ENCODE measurements at regions not wholly inside any gene's neighbourhood (a gene's known extent, or its start where the extent isn't known, plus 50 kb on each side); places are given as distances from the start of the nearest gene placed in this dataset.

DNA sequence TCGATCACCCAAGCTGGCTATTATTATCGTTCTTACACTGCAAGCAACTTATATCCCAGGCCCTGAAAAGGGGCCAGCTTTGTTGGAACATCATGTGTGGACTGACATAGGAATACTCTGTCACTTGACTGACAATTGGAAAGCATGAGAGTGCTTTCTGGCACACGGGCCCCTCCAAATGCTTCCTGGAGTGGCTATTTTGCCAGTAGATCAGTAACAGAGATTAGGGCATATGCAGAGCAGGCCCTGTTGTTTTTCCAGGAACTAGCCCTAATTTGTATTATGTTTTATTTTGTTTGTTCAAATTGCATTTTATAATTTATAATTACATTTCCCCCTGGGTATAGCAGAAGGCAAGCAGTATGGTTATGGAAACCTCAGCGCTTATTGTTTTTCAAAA lies 170.1 kb upstream of the FRMD6 start:
- intact Hi-C loops (cut with DNase I), result no loop called here

DNA sequence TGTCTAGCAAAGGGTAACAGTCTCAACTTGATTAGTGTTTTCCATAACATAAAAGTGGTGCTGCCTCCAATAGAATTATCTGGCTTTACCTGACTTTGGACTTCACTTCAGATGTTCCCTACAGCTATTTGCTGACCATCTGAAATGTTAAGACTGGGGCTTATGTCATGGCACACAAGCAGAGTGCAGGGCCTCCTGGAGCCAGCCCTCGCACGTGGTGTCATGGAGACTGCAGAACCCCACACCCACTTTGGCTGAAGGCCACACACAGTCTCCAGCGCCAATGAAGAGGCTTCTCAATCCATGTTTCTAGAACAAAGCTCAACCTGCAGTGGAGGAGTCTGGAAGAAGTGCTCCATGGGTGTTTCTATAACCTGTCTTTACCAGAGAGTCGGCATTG lies 169.6 kb upstream of the FRMD6 start:
- Histone ChIP-seq H3K27ac (no peak overlapping the region), H3K27me3 (no peaks in the 10 kb centered on the region), H3K36me3 (replicated peaks in 1 of 2) (no peaks in the 10 kb centered on the region), H3K4me1 (replicated peaks in 1 of 2) (no peaks in the 10 kb centered on the region), H3K9me3 (replicated peaks in 1 of 3) (no peaks in the 10 kb centered on the region), H3K4me3 (no peak overlapping the region)
- no peak for DNase-seq
- TF ChIP-seq POLR2A (IDR thresholded peaks at IDR 0.05), result no peak
- TF ChIP-seq, protein P1, sequence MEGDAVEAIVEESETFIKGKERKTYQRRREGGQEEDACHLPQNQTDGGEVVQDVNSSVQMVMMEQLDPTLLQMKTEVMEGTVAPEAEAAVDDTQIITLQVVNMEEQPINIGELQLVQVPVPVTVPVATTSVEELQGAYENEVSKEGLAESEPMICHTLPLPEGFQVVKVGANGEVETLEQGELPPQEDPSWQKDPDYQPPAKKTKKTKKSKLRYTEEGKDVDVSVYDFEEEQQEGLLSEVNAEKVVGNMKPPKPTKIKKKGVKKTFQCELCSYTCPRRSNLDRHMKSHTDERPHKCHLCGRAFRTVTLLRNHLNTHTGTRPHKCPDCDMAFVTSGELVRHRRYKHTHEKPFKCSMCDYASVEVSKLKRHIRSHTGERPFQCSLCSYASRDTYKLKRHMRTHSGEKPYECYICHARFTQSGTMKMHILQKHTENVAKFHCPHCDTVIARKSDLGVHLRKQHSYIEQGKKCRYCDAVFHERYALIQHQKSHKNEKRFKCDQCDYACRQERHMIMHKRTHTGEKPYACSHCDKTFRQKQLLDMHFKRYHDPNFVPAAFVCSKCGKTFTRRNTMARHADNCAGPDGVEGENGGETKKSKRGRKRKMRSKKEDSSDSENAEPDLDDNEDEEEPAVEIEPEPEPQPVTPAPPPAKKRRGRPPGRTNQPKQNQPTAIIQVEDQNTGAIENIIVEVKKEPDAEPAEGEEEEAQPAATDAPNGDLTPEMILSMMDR (IDR thresholded peaks at IDR 0.05), result no peak
- WGBS, 4 donors, result 84 to 94% (median 89%) methylated on average over 4 of the region's 4 CpGs
- intact Hi-C loops (cut with DNase I), result no loop called here

More for the DNA sequence above, 170.1 kb upstream of the FRMD6 start:
- Histone ChIP-seq H3K27ac (no peak overlapping the region), H3K9me3 (replicated peaks in 1 of 3) (no peaks in the 10 kb centered on the region), H3K4me3 (no peak overlapping the region), H3K27me3 (no peaks in the 10 kb centered on the region), H3K36me3 (replicated peaks in 1 of 2) (no peaks in the 10 kb centered on the region), H3K4me1 (replicated peaks in 1 of 2) (no peaks in the 10 kb centered on the region)
- no peak for DNase-seq
- TF ChIP-seq POLR2A (IDR thresholded peaks at IDR 0.05), result no peak
- TF ChIP-seq, protein P1 (IDR thresholded peaks at IDR 0.05), result no peak
- 85 to 90% (median 87%) methylated on average over 4 of the region's 4 CpGs for WGBS, 4 donors

DNA sequence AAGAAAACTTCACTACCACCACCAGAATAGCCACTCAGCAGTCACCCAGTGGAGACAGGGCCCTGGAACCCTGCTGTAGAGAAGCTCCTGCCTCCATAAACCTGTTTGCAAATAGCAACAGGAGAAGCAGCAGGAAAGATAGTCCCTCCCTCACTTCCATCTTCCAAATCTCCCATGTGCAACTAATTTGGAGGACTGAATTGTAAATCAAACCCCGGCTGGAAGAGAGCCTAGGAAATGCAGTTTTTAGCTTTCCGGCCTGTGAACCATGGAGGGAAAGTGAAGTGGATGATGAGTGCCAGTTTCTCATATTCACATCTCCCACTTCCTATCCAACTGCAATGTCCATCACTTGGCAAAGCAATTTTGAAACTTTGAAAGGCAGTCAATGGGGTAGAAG lies 167.2 kb upstream of the FRMD6 start:
- Histone ChIP-seq H3K27me3 (no peaks in the 10 kb centered on the region), H3K9me3 (replicated peaks in 1 of 3) (no peaks in the 10 kb centered on the region), H3K27ac (no peak overlapping the region), H3K36me3 (replicated peaks in 1 of 2) (no peaks in the 10 kb centered on the region), H3K4me1 (replicated peaks in 1 of 2) (no peaks in the 10 kb centered on the region), H3K4me3 (no peak overlapping the region)
- TF ChIP-seq, protein P1 (IDR thresholded peaks at IDR 0.05), result no peak
- no peak for TF ChIP-seq POLR2A (IDR thresholded peaks at IDR 0.05)
- intact Hi-C loops (cut with DNase I), result no loop called here
- DNase-seq, result no peak
- whole genome bisulfite sequencing, 4 donors, result 71 to 93% (median 84%) methylated on average over 2 of the region's 2 CpGs

DNA sequence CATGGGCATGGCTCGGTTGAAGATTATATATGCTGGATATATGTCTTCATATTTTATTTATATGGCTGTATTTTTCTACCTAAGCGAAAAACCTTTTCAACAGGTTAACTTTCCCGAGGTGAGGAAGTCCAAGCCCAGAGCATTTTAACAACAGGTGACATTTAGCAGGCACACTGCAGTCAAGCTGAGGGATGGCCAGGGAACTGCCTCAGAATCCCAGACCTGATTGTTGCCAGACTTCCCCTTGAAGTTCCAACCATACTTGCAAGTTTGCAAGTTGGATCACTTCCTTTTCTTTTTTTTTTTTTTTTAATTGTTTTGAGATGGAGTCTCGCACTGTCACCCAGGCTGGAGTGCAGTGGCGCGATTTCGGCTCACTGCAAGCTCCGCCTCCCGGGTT lies 166.0 kb upstream of the FRMD6 start:
- Histone ChIP-seq H3K27ac (no peak overlapping the region), H3K4me3 (no peak overlapping the region), H3K36me3 (replicated peaks in 1 of 2) (no peaks in the 10 kb centered on the region), H3K4me1 (replicated peaks in 1 of 2) (no peaks in the 10 kb centered on the region), H3K9me3 (replicated peaks in 1 of 3) (no peaks in the 10 kb centered on the region), H3K27me3 (no peaks in the 10 kb centered on the region)
- 95 to 100% (median 96%) methylated on average over 9 of the region's 9 CpGs for WGBS, 4 donors
- no peak for DNase-seq
- no peak for TF ChIP-seq POLR2A (IDR thresholded peaks at IDR 0.05)
- TF ChIP-seq, protein P1 (IDR thresholded peaks at IDR 0.05), result no peak
- intact Hi-C loops (cut with DNase I), result no loop called here

Data from adrenal gland (tissue), 9 donors.